Fibroblast of villous mesenchyme (primary cell): ENCODE measurements at regions not wholly inside any gene's neighbourhood (a gene's known extent, or its start where the extent isn't known, plus 50 kb on each side); places are given as distances from the start of the nearest gene placed in this dataset.

Experiments
- DNase-seq: peaks from one replicate; pipeline ENCODE4 v3.0.0-alpha.2; 2010; ENCODE audit warnings: low read depth
- H3K4me3 ChIP-seq: 2 replicates; pipeline ENCODE4 v1.5.1; 2011; ENCODE audit warnings: low read depth, mild to moderate bottlenecking, low read length
- TF ChIP-seq, protein P1 (sequence below): IDR thresholded peaks from 2 replicates; pipeline ENCODE4 v1.5.1; 2012; ENCODE audit warnings: low read depth, mild to moderate bottlenecking, low read length; ENCODE audit not compliant: insufficient read depth

DNA sequence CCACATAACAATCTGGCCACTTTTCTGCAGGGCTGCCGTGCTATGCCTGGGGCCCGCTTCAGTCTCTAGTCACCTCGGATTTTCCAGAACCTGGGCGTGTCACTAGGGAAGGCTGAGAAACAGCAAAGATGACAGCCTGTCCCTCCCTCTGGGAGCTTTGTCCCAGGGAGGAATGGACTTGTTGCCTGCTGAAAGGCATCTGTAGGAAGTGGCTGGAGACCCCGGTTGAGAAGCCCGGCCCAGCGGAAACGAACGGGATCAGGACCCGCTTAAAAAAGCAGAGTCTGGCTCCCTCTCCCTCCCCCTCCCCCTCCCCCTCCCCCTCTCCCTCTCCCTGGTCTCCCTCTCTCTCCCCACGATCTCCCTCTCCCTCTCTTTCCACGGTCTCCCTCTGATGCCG is 149.5 kb upstream of the ZNF516 start:
- no peak for DNase-seq
- TF ChIP-seq, protein P1, sequence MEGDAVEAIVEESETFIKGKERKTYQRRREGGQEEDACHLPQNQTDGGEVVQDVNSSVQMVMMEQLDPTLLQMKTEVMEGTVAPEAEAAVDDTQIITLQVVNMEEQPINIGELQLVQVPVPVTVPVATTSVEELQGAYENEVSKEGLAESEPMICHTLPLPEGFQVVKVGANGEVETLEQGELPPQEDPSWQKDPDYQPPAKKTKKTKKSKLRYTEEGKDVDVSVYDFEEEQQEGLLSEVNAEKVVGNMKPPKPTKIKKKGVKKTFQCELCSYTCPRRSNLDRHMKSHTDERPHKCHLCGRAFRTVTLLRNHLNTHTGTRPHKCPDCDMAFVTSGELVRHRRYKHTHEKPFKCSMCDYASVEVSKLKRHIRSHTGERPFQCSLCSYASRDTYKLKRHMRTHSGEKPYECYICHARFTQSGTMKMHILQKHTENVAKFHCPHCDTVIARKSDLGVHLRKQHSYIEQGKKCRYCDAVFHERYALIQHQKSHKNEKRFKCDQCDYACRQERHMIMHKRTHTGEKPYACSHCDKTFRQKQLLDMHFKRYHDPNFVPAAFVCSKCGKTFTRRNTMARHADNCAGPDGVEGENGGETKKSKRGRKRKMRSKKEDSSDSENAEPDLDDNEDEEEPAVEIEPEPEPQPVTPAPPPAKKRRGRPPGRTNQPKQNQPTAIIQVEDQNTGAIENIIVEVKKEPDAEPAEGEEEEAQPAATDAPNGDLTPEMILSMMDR = no peak
- H3K4me3 ChIP-seq = no peak overlapping the region

DNA sequence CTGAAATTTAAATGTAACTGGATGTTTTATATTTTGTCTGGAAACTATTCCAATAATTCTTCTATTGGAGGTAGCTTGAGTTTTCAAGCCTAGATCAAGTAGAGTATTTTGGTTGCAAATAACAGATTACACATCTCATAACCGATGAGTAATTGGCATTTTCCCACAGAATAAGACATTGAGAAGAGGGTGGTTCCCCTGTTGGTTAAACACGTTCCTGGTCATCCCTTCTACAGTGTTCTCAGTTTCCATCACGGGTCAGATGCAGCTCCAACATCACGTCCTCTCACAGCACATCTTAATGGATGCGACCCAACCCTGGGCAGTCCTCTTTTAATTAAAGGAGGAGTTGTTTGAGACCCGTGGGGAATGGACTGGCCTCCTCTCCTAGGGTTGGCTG is 149.0 kb upstream of the ZNF516 start:
- H3K4me3 ChIP-seq = no peak overlapping the region
- DNase-seq = no peak
- TF ChIP-seq, protein P1 = no peak

DNA sequence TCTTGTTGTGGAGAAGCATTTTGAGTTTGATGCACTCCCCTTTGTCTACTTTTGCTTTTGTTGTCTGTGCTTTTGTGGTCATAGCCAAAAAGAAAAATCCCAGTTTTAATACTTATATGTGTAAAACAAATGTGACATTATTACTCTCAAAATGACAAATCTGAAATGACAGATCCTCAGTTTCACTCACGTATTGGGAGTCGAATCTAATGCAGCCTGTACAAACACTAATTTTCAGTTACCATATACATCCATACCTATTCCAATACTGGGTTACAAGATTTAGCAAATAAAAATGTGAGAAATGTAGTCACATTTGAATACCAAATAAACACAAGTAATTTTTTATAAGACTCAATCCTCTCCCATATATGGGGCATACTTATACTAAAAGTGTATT is 148.2 kb upstream of the ZNF516 start:
- DNase-seq = no peak
- no peak overlapping the region for H3K4me3 ChIP-seq
- TF ChIP-seq, protein P1 = no peak

DNA sequence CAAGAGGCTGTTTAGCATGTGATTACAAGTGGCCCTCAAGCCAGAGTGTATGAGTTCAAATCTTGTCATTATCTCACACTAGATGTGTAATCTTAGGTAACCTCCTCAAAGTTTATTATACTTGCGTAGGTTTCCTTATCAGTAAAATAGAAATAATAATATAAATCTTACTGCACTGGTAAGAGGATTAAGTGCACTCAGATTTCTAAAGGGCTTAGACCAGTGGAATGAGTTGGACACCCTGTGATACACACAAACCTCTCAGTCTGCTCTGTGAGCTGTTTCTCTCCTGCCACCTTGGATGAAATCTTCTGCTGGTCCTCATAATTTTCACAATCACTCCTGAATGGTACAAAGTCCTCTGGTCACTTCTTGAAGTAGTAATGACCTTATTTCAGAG is 145.4 kb upstream of the ZNF516 start:
- DNase-seq = no peak
- TF ChIP-seq, protein P1 = no peak
- no peak overlapping the region for H3K4me3 ChIP-seq

DNA sequence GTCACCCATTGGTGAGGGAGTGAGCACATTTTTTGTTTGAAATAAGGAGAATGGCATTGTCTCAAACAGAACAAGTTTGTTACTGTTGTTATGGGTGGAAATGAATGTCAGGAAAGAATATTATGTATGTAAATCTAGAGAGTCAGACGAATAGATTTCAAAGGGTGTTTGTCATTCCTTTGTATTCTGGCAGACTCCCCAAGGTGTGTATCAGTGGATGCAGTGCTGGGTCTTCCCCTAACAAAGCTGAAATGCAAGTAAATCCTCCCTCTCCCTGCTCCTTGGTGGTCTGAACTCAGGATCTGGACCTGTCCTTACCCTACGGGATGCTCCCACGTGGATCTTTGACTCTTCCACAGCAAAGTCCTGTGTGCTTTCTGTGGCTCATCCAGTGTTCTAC is 139.5 kb upstream of the ZNF516 start:
- no peak overlapping the region for H3K4me3 ChIP-seq
- DNase-seq = no peak
- TF ChIP-seq, protein P1 = no peak

DNA sequence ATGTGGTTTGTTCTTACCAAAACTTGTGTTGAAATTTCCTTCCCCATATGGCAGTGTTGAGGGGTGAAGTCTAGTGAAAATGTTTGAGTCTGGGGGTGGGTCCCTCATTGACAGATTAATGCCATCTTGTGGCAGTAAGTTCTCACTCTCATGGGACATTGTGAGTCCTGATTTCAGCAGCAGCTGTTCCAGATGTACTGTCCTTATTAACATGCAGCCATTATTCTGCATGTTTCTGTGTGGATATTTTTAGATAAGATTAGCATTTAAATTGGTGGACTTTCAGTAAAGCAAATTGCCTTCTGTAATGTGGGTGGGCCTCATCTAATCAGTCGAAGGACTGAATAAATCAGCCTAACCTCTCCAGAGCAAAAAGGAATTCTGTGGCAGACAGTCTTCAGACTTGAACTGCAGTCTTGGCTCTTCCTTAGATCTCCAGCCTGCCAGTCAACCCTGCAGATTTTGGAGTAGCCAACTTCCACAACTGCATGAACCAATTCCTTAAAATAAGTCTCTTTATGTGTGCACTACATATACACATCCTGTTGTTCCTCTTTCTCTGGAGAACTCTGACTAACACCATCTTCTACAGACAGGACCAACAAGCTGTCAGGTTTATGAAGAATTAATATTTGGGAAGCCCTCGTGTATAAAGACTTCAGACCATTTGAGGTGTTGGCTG is 138.7 kb upstream of the ZNF516 start:
- no peak overlapping the region for H3K4me3 ChIP-seq
- TF ChIP-seq, protein P1 = peak; percentile 2
- no peak for DNase-seq

DNA sequence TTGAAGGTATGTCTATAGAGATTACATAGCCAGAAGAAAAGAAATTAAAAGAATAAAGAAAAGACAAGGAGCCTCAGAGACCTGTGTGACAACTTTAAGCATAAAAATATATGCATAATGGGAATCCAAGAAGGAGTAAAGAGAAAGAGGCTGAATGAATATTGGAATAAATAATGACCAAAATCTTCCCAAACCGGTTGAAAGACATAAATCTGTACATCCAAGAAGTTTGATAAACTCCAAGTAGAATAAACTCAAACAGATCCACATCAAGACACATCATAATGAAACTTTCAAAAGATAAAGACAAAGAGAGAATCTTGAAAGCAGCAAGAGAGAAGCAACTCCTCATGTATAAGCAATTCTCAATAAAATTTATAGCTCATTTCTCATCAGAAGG is 132.4 kb upstream of the ZNF516 start:
- TF ChIP-seq, protein P1 = no peak
- DNase-seq = no peak
- no peak overlapping the region for H3K4me3 ChIP-seq
